Astrocyte (in vitro differentiated cells and primary cell): ENCODE measurements at regions not wholly inside any gene's neighbourhood (a gene's known extent, or its start where the extent isn't known, plus 50 kb on each side); places are given as distances from the start of the nearest gene placed in this dataset.

Source experiments
- DNase-seq: peaks from one replicate; pipeline ENCODE4 v3.0.0-alpha.2; 2010; ENCODE audit warnings: low read depth
- FAIRE-seq: peaks from 2 replicates; lab custom pipeline; 2011; peaks lifted over from hg19 to GRCh38; lab: Jason Lieb, UNC
- H2AFZ ChIP-seq: 2 replicates; pipeline ENCODE4 v1.6.0; 2012; ENCODE audit warnings: low read depth, low read length, inconsistent platforms
- H3K27ac ChIP-seq: 2 replicates; pipeline ENCODE4 v1.5.1; 2011; ENCODE audit warnings: low read depth, low read length, inconsistent platforms
- H3K27me3 ChIP-seq: 2 replicates; pipeline ENCODE4 v1.6.0; 2011; ENCODE audit warnings: low read length, inconsistent platforms; ENCODE audit not compliant: insufficient read depth
- H3K36me3 ChIP-seq: 2 replicates; pipeline ENCODE4 v1.5.1; 2011; ENCODE audit warnings: low read length, inconsistent platforms; ENCODE audit not compliant: insufficient read depth
- H3K4me1 ChIP-seq: 2 replicates; pipeline ENCODE4 v1.5.1; 2011; ENCODE audit warnings: low read length, inconsistent platforms; ENCODE audit not compliant: insufficient read depth
- H3K4me2 ChIP-seq: 2 replicates; pipeline ENCODE4 v1.6.0; 2012; ENCODE audit warnings: low read length, inconsistent platforms
- H3K4me3 ChIP-seq: 2 replicates; pipeline ENCODE4 v1.5.1; 2011; ENCODE audit warnings: low read depth, mild to moderate bottlenecking, low read length, inconsistent platforms; ENCODE audit not compliant: insufficient read depth
- H3K79me2 ChIP-seq: 2 replicates; pipeline ENCODE4 v1.6.0; 2012; ENCODE audit warnings: mild to moderate bottlenecking, low read length, inconsistent platforms; ENCODE audit not compliant: insufficient read depth
- H3K9ac ChIP-seq: 2 replicates; pipeline ENCODE4 v1.6.0; 2012; ENCODE audit warnings: mild to moderate bottlenecking, low read length, inconsistent platforms
- H3K9me3 ChIP-seq: 2 replicates; pipeline ENCODE4 v1.5.1; 2012; ENCODE audit warnings: low read depth, mild to moderate bottlenecking, low read length, inconsistent platforms; ENCODE audit not compliant: insufficient read depth
- H4K20me1 ChIP-seq: 2 replicates; pipeline ENCODE4 v1.6.0; 2012; ENCODE audit warnings: low read length, inconsistent platforms; ENCODE audit not compliant: insufficient read depth
- H3K27ac Mint-ChIP-seq: one replicate; pipeline ENCODE4 v1.8.0; 2021; ENCODE audit warnings: mild to moderate bottlenecking, mixed read lengths; ENCODE audit not compliant: unreplicated experiment
- H3K27me3 Mint-ChIP-seq: one replicate; pipeline ENCODE4 v1.8.0; 2021; ENCODE audit warnings: low read depth, mixed read lengths; ENCODE audit not compliant: unreplicated experiment
- H3K36me3 Mint-ChIP-seq: one replicate; pipeline ENCODE4 v1.8.0; 2021; ENCODE audit warnings: low read depth, mixed read lengths; ENCODE audit not compliant: unreplicated experiment
- H3K4me1 Mint-ChIP-seq: one replicate; pipeline ENCODE4 v1.8.0; 2021; ENCODE audit warnings: low read depth, mixed read lengths; ENCODE audit not compliant: unreplicated experiment
- H3K4me3 Mint-ChIP-seq: one replicate; pipeline ENCODE4 v1.8.0; 2021; ENCODE audit warnings: mild to moderate bottlenecking, moderate library complexity, mixed read lengths; ENCODE audit not compliant: unreplicated experiment
- H3K9me3 Mint-ChIP-seq: one replicate; pipeline ENCODE4 v1.8.0; 2021; ENCODE audit warnings: mild to moderate bottlenecking, mixed read lengths; ENCODE audit not compliant: unreplicated experiment
- CTCF ChIP-seq: IDR thresholded peaks from 2 replicates; pipeline ENCODE4 v1.5.1; 2011; ENCODE audit warnings: low read depth, mild to moderate bottlenecking, inconsistent platforms, low read length, moderate library complexity; ENCODE audit not compliant: insufficient read depth
- EZH2 ChIP-seq: IDR thresholded peaks from 2 replicates; pipeline ENCODE4 v1.6.1; 2012; ENCODE audit warnings: mild to moderate bottlenecking, low read length, inconsistent platforms; ENCODE audit not compliant: insufficient read depth

GRCh38 chr5:86101966-86102365, 515.8 kb upstream of the COX7C start:
- Histone ChIP-seq H3K9me3 (no peaks in the 10 kb centered on the region), H3K36me3 (no peaks in the 10 kb centered on the region), H3K4me2 (no peak overlapping the region), H2AFZ (no peak overlapping the region), H3K79me2 (no peaks in the 10 kb centered on the region), H3K4me3 (no peak overlapping the region), H3K27me3 (no peaks in the 10 kb centered on the region), H4K20me1 (no peaks in the 10 kb centered on the region), H3K27ac (no peak overlapping the region), H3K9ac (no peak overlapping the region), H3K4me1 (no peaks in the 10 kb centered on the region)
- no peak for DNase-seq
- TF ChIP-seq CTCF (no peak), EZH2 (no peak)
- FAIRE-seq = no peak
- no peak overlapping the region for H3K4me3 Mint-ChIP-seq
- no peaks in the 10 kb centered on the region for H3K4me1 Mint-ChIP-seq
- no peaks in the 10 kb centered on the region for H3K36me3 Mint-ChIP-seq
- H3K27me3 Mint-ChIP-seq = no peaks in the 10 kb centered on the region
- no peak overlapping the region for H3K27ac Mint-ChIP-seq
- no peaks in the 10 kb centered on the region for H3K9me3 Mint-ChIP-seq

- H3K27ac Mint-ChIP-seq = no peak overlapping the region
- no peaks in the 10 kb centered on the region for H3K27me3 ChIP-seq
- FAIRE-seq (no peak), DNase-seq (no peak)
- no peak overlapping the region for H3K27ac ChIP-seq
- no peaks in the 10 kb centered on the region for H3K79me2 ChIP-seq
- H3K36me3 ChIP-seq = no peaks in the 10 kb centered on the region
- no peak overlapping the region for H3K4me3 Mint-ChIP-seq
- H3K36me3 Mint-ChIP-seq = no peaks in the 10 kb centered on the region
- no peaks in the 10 kb centered on the region for H3K4me1 ChIP-seq
- no peaks in the 10 kb centered on the region for H3K4me1 Mint-ChIP-seq
- H3K9me3 Mint-ChIP-seq = peaks cover 8% of the 10 kb centered on the region
- H3K4me3 ChIP-seq = no peak overlapping the region
- no peak overlapping the region for H3K4me2 ChIP-seq
- peaks cover 3% of the 10 kb centered on the region for H3K27me3 Mint-ChIP-seq
- TF ChIP-seq EZH2 = no peak
- no peak for TF ChIP-seq CTCF
- H2AFZ ChIP-seq = no peak overlapping the region
- H3K9ac ChIP-seq = no peak overlapping the region
- H3K9me3 ChIP-seq = no peaks in the 10 kb centered on the region
- no peaks in the 10 kb centered on the region for H4K20me1 ChIP-seq
Measured at GRCh38 chr5:86108825-86109224, 508.9 kb upstream of the COX7C start.

GRCh38 chr5:86112249-86112648, 505.5 kb upstream of the COX7C start:
- Histone ChIP-seq H4K20me1 (no peaks in the 10 kb centered on the region), H3K9ac (no peak overlapping the region), H2AFZ (no peak overlapping the region), H3K4me2 (no peak overlapping the region), H3K4me1 (no peaks in the 10 kb centered on the region), H3K36me3 (no peaks in the 10 kb centered on the region), H3K27me3 (no peaks in the 10 kb centered on the region), H3K4me3 (no peak overlapping the region), H3K9me3 (no peaks in the 10 kb centered on the region), H3K79me2 (no peaks in the 10 kb centered on the region), H3K27ac (no peak overlapping the region)
- DNase-seq (no peak), FAIRE-seq (no peak)
- TF ChIP-seq EZH2 (no peak), CTCF (no peak)
- H3K27me3 Mint-ChIP-seq = peaks cover 3% of the 10 kb centered on the region
- H3K4me3 Mint-ChIP-seq = no peak overlapping the region
- H3K36me3 Mint-ChIP-seq = no peaks in the 10 kb centered on the region
- no peaks in the 10 kb centered on the region for H3K4me1 Mint-ChIP-seq
- H3K27ac Mint-ChIP-seq = no peak overlapping the region
- peaks cover 8% of the 10 kb centered on the region for H3K9me3 Mint-ChIP-seq
